Activated T-helper 2 cell treated with anti-CD3 and anti-CD28 coated beads, Interferon-gamma antibody, Interleukin-2, Interleukin-4, amounts not matched to agents 10 μg/mL and 5 μg/mL and 100 μg/mL, durations not matched to agents 14 hours and 24 hours and 36 hours (primary cell): ENCODE measurements at regions not wholly inside any gene's neighbourhood (a gene's known extent, or its start where the extent isn't known, plus 50 kb on each side); places are given as distances from the start of the nearest gene placed in this dataset.

Experiments
- DNase-seq: peaks from one replicate; pipeline ENCODE4 v3.0.0; 2021; ENCODE audit warnings: low spot score
- H3K27ac Mint-ChIP-seq: one replicate; pipeline ENCODE4 v1.8.0; 2021; ENCODE audit warnings: mixed read lengths
- H3K27me3 Mint-ChIP-seq: one replicate; pipeline ENCODE4 v1.8.0; 2021; ENCODE audit warnings: low read depth, mixed read lengths
- H3K36me3 Mint-ChIP-seq: one replicate; pipeline ENCODE4 v1.8.0; 2021; ENCODE audit warnings: low read depth, mixed read lengths
- H3K4me1 Mint-ChIP-seq: one replicate; pipeline ENCODE4 v1.8.0; 2021; ENCODE audit warnings: low read depth, mixed read lengths
- H3K4me3 Mint-ChIP-seq: one replicate; pipeline ENCODE4 v1.8.0; 2021; ENCODE audit warnings: low read depth, mild to moderate bottlenecking, moderate library complexity, mixed read lengths
- H3K9me3 Mint-ChIP-seq: one replicate; pipeline ENCODE4 v1.8.0; 2021; ENCODE audit warnings: mixed read lengths
- intact Hi-C: fragments of 100-400 bp; cut with micrococcal nuclease; formaldehyde crosslinking; loops from one replicate; pipeline ENCODE4 v1.15.1; 2023

DNA sequence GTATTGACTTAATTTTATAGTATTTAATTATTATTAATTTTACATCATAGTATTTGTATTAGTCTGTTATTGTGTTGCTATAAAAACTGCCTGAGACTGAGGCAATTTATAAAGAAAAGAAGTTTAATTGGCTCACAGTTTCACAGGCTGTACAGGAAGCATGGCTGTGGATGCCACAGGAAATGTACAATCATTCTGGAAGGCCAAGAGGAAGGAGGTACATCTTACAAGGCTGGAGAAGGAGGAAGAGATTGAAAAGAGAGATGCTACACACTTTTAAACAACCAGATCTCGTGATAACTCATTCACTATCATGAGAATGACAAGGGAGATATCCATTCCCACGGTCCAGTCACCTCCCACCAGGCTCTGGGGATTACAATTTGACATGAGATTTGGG is 2019.4 kb upstream of the PIK3C3 start:
- H3K27ac Mint-ChIP-seq, result no peak overlapping the region
- no peak for DNase-seq
- no peak overlapping the region for H3K4me3 Mint-ChIP-seq
- no peaks in the 10 kb centered on the region for H3K36me3 Mint-ChIP-seq
- no peaks in the 10 kb centered on the region for H3K4me1 Mint-ChIP-seq
- intact Hi-C loops, result no loop called here
- H3K9me3 Mint-ChIP-seq, result peaks cover 9% of the 10 kb centered on the region
- H3K27me3 Mint-ChIP-seq, result no peaks in the 10 kb centered on the region

DNA sequence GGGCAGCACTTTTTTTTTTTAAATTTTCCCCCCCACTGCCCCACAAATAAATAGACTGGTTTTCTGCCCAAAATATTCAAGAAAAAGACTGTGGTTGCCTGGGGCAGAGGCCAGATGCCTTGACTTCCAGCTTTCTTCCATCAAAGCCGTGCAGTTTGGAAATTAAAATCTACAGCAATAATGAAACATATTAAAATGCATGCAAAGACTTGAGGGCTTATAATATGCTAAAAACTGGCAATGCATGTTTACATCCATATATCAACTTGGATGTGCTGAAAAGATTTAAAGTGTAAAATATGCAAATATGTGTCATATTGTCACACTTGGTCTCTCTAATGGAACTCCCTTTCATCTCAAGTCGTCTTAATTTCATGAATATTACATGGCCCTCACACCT is 2036.2 kb upstream of the PIK3C3 start:
- intact Hi-C loops, result no loop called here
- Mint-ChIP-seq H3K36me3 (no peaks in the 10 kb centered on the region), H3K27me3 (no peaks in the 10 kb centered on the region), H3K4me1 (no peaks in the 10 kb centered on the region), H3K27ac (no peak overlapping the region), H3K4me3 (no peak overlapping the region), H3K9me3 (peaks cover 10% of the 10 kb centered on the region)
- no peak for DNase-seq

- H3K9me3 Mint-ChIP-seq, result peaks cover 22% of the 10 kb centered on the region
- H3K27me3 Mint-ChIP-seq, result no peaks in the 10 kb centered on the region
- H3K4me3 Mint-ChIP-seq, result no peak overlapping the region
- H3K27ac Mint-ChIP-seq, result no peak overlapping the region
- no peaks in the 10 kb centered on the region for H3K4me1 Mint-ChIP-seq
- intact Hi-C loops, result no loop called here
- DNase-seq, result no peak
- H3K36me3 Mint-ChIP-seq, result no peaks in the 10 kb centered on the region
These were observed 2041.2 kb upstream of the PIK3C3 start for GRCh38 chr18:39913672-39914366.

DNA sequence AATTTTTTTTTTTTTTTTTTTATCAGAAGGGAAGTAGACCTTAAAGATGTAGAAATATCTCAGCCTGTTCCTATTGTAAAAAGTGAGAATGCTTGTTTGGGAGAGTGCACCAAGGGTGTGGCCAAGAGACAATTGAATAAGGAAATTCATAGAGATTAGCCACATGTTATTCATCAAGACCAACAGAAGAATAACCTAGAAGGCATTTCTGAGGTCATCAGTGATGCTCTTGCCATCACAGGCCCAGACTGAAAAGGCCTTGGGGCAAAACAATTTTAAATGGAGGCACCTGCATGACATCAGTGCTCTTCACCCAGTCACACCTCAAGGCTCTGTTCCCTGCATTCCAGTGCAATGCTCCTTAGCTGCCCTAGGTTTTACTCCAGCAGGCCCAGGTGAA is 2043.3 kb upstream of the PIK3C3 start:
- H3K4me3 Mint-ChIP-seq, result no peak overlapping the region
- no peaks in the 10 kb centered on the region for H3K27me3 Mint-ChIP-seq
- H3K4me1 Mint-ChIP-seq, result no peaks in the 10 kb centered on the region
- peaks cover 27% of the 10 kb centered on the region for H3K9me3 Mint-ChIP-seq
- H3K36me3 Mint-ChIP-seq, result no peaks in the 10 kb centered on the region
- no peak overlapping the region for H3K27ac Mint-ChIP-seq
- intact Hi-C loops, result no loop called here
- no peak for DNase-seq

DNA sequence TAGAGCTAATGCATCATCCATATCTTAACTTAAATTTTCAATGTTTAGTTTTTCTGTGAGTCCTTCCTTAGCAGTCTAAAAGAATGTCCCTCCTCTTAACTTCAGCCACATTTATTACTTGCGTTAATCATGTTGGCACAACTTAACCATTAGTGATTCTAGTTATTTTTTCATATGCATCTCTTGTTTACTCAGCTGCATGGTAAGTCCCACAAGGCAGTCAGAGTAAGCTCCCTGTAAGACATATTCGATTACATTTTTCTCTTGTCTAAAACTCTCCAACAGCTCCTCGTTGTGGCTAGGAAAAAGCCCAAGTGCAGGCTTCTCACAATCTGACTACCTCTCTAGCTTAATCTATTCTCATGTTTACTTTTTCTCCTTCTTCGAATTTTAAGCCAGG is 2045.3 kb upstream of the PIK3C3 start:
- intact Hi-C loops, result no loop called here
- no peaks in the 10 kb centered on the region for H3K36me3 Mint-ChIP-seq
- H3K27me3 Mint-ChIP-seq, result no peaks in the 10 kb centered on the region

GRCh38 chr18:39886136-39886535 is 2068.9 kb upstream of the PIK3C3 start:
- Mint-ChIP-seq H3K4me3 (no peak overlapping the region), H3K27ac (no peak overlapping the region), H3K4me1 (no peaks in the 10 kb centered on the region), H3K36me3 (no peaks in the 10 kb centered on the region), H3K27me3 (no peaks in the 10 kb centered on the region), H3K9me3 (peaks cover 20% of the 10 kb centered on the region)
- intact Hi-C loops, result no loop called here
- DNase-seq, result no peak

More for the DNA sequence above, 2045.3 kb upstream of the PIK3C3 start:
- no peak overlapping the region for H3K4me3 Mint-ChIP-seq
- no peak for DNase-seq
- H3K27ac Mint-ChIP-seq, result no peak overlapping the region
- H3K9me3 Mint-ChIP-seq, result peaks cover 20% of the 10 kb centered on the region
- H3K4me1 Mint-ChIP-seq, result no peaks in the 10 kb centered on the region

GRCh38 chr18:39872651-39873050 is 2082.4 kb upstream of the PIK3C3 start:
- H3K36me3 Mint-ChIP-seq, result no peaks in the 10 kb centered on the region
- no peak for DNase-seq
- intact Hi-C loops, result no loop called here
- H3K9me3 Mint-ChIP-seq, result peaks cover 3% of the 10 kb centered on the region
- H3K27me3 Mint-ChIP-seq, result no peaks in the 10 kb centered on the region
- H3K27ac Mint-ChIP-seq, result no peak overlapping the region
- H3K4me3 Mint-ChIP-seq, result no peak overlapping the region
- no peaks in the 10 kb centered on the region for H3K4me1 Mint-ChIP-seq

GRCh38 chr18:39871961-39872360 is 2083.1 kb upstream of the PIK3C3 start:
- H3K27ac Mint-ChIP-seq, result no peak overlapping the region
- no peaks in the 10 kb centered on the region for H3K36me3 Mint-ChIP-seq
- H3K4me1 Mint-ChIP-seq, result no peaks in the 10 kb centered on the region
- H3K27me3 Mint-ChIP-seq, result no peaks in the 10 kb centered on the region
- DNase-seq, result no peak
- H3K9me3 Mint-ChIP-seq, result peaks cover 3% of the 10 kb centered on the region
- intact Hi-C loops, result no loop called here
- H3K4me3 Mint-ChIP-seq, result no peak overlapping the region

GRCh38 chr18:39870591-39870990 is 2084.4 kb upstream of the PIK3C3 start:
- no peaks in the 10 kb centered on the region for H3K4me1 Mint-ChIP-seq
- H3K27ac Mint-ChIP-seq, result no peak overlapping the region
- H3K4me3 Mint-ChIP-seq, result no peak overlapping the region
- H3K27me3 Mint-ChIP-seq, result no peaks in the 10 kb centered on the region
- no peak for DNase-seq
- intact Hi-C loops, result no loop called here
- no peaks in the 10 kb centered on the region for H3K36me3 Mint-ChIP-seq
- peaks cover 3% of the 10 kb centered on the region for H3K9me3 Mint-ChIP-seq

DNA sequence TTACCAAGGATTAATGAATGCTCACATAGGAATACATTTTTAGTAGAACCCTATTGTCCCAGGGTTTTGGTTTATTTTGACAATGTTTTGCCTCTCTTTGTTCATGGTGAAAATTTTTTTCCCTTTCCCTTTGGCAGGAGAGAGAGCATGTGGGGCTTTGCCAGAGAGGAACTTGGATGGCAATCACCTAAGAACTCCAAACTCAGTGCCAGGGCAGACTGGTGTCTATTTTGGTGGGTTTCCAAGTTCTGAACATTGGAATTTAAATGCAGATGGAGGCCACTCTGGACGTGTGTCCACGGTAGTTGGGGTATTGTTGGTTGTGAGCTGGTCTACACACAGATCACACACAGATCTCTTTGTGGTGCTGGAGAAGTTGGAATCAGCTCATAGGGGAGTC is 2091.1 kb upstream of the PIK3C3 start:
- intact Hi-C loops, result no loop called here
- H3K27me3 Mint-ChIP-seq, result no peaks in the 10 kb centered on the region
- H3K36me3 Mint-ChIP-seq, result no peaks in the 10 kb centered on the region
- H3K9me3 Mint-ChIP-seq, result peaks cover 11% of the 10 kb centered on the region
- no peak for DNase-seq
- H3K27ac Mint-ChIP-seq, result no peak overlapping the region
- no peaks in the 10 kb centered on the region for H3K4me1 Mint-ChIP-seq
- no peak overlapping the region for H3K4me3 Mint-ChIP-seq

GRCh38 chr18:39862341-39862740 is 2092.7 kb upstream of the PIK3C3 start:
- H3K9me3 Mint-ChIP-seq, result peaks cover 11% of the 10 kb centered on the region
- intact Hi-C loops, result no loop called here
- H3K4me3 Mint-ChIP-seq, result no peak overlapping the region
- no peak for DNase-seq
- H3K27me3 Mint-ChIP-seq, result no peaks in the 10 kb centered on the region
- no peaks in the 10 kb centered on the region for H3K4me1 Mint-ChIP-seq
- H3K27ac Mint-ChIP-seq, result no peak overlapping the region
- H3K36me3 Mint-ChIP-seq, result no peaks in the 10 kb centered on the region

GRCh38 chr18:39854291-39854690 is 2100.7 kb upstream of the PIK3C3 start:
- no peaks in the 10 kb centered on the region for H3K36me3 Mint-ChIP-seq
- peaks cover 3% of the 10 kb centered on the region for H3K9me3 Mint-ChIP-seq
- no peak overlapping the region for H3K4me3 Mint-ChIP-seq
- DNase-seq, result no peak
- H3K27ac Mint-ChIP-seq, result no peak overlapping the region
- no peaks in the 10 kb centered on the region for H3K4me1 Mint-ChIP-seq
- H3K27me3 Mint-ChIP-seq, result no peaks in the 10 kb centered on the region
- intact Hi-C loops, result no loop called here

- Mint-ChIP-seq H3K9me3 (peaks cover 2% of the 10 kb centered on the region), H3K36me3 (no peaks in the 10 kb centered on the region), H3K27ac (no peak overlapping the region), H3K4me3 (no peak overlapping the region), H3K4me1 (no peaks in the 10 kb centered on the region), H3K27me3 (peaks cover 3% of the 10 kb centered on the region)
- DNase-seq, result no peak
- intact Hi-C loops, result no loop called here
These were observed 2108.8 kb upstream of the PIK3C3 start for GRCh38 chr18:39846265-39846664.

DNA sequence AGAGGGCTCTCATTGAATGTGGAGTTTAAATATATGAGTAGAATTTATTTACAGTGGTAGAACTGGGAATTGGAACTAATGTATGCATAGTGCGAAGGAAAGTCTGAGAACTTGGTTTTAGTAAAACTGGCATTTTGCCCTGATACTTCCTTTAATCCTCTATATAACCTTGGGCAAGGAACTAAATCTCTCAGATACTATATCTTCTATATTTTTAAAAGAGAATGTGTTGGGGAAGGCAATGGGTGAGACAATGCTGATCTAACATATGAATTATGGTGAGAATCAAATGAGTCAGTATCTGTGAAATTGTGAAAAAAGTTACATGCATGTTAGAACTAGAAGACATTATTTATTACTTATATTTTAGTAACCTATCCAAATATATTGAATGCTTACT is 2109.4 kb upstream of the PIK3C3 start:
- H3K4me1 Mint-ChIP-seq, result no peaks in the 10 kb centered on the region
- no peak overlapping the region for H3K4me3 Mint-ChIP-seq
- no peak for DNase-seq
- H3K27ac Mint-ChIP-seq, result no peak overlapping the region
- no peaks in the 10 kb centered on the region for H3K36me3 Mint-ChIP-seq
- intact Hi-C loops, result no loop called here
- peaks cover 9% of the 10 kb centered on the region for H3K27me3 Mint-ChIP-seq
- no peaks in the 10 kb centered on the region for H3K9me3 Mint-ChIP-seq
